Suprapubic skin (tissue), 3 donors: ENCODE measurements at regions not wholly inside any gene's neighbourhood (a gene's known extent, or its start where the extent isn't known, plus 50 kb on each side); places are given as distances from the start of the nearest gene placed in this dataset.

ENCODE experiments used
- POLR2A ChIP-seq, 2 donors: fragments of 450-650 bp; IDR thresholded peaks; one replicate each; pipeline ENCODE4 v1.6.1; 2017; ENCODE audit warnings: antibody characterized with exemption in 2 of 2, mild to moderate bottlenecking in 2 of 2, moderate library complexity in 2 of 2
- TF ChIP-seq, protein P1 (sequence below), 2 donors: fragments of 200-600 bp in 1 of 2; fragments of 450-650 bp in 1 of 2; sonication (generic) in 1 of 2; IDR thresholded peaks; one replicate each; pipeline ENCODE4 v1.5.1; 2016 to 2019; ENCODE audit warnings: antibody characterized with exemption in 2 of 2, mild to moderate bottlenecking in 1 of 2, moderate library complexity in 1 of 2

DNA sequence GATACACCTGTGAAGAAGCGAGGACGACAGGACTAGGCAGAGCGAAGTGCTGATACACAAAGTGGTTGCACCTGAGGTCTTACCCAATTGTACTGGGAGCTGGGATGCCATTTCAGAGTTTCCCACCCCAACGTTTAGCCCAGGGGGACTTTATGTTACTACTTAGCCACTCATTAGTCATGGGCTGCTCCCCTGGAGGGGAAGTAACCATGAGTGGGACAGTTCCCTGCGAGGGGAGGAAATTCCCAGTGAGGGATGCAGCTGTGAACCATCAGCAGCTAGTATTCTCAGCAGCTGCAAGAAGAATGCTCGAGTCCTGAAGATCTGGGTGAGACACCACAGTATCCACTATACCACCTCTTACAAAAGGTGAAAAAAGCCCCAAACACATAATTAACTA lies 93.7 kb upstream of the ACTBL2 start:
- no peak for TF ChIP-seq POLR2A (IDR thresholded peaks at IDR 0.05)
- TF ChIP-seq, protein P1, sequence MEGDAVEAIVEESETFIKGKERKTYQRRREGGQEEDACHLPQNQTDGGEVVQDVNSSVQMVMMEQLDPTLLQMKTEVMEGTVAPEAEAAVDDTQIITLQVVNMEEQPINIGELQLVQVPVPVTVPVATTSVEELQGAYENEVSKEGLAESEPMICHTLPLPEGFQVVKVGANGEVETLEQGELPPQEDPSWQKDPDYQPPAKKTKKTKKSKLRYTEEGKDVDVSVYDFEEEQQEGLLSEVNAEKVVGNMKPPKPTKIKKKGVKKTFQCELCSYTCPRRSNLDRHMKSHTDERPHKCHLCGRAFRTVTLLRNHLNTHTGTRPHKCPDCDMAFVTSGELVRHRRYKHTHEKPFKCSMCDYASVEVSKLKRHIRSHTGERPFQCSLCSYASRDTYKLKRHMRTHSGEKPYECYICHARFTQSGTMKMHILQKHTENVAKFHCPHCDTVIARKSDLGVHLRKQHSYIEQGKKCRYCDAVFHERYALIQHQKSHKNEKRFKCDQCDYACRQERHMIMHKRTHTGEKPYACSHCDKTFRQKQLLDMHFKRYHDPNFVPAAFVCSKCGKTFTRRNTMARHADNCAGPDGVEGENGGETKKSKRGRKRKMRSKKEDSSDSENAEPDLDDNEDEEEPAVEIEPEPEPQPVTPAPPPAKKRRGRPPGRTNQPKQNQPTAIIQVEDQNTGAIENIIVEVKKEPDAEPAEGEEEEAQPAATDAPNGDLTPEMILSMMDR (IDR thresholded peaks at IDR 0.05) = no peak
